Panc1 (cell line): ENCODE measurements at regions not wholly inside any gene's neighbourhood (a gene's known extent, or its start where the extent isn't known, plus 50 kb on each side); places are given as distances from the start of the nearest gene placed in this dataset.

ENCODE experiments used
- ATAC-seq: fragments of 200-7000 bp; cut with Tn5 transposase; 2 replicates; pipeline ENCODE4 v1.9.1; 2020; ENCODE audit warnings: mild to moderate bottlenecking, moderate library complexity
- BruUV-seq: library from RNA; stranded (reverse); fragments of 400-500 nt; replicated peaks from 2 replicates; lab custom pipeline; 2021; lab: Mats Ljungman, UMichigan
- CTCF ChIA-PET: fragments of 300-600 bp; sonication (Branson Sonifier 250); formaldehyde crosslinking; loops from one replicate; lab custom pipeline; 2022; ENCODE audit warnings: antibody characterized with exemption; lab: Charles Lee
- POLR2A ChIA-PET: fragments of 300-600 bp; sonication (Branson Sonifier 250); formaldehyde crosslinking; loops from one replicate; lab custom pipeline; 2022; ENCODE audit warnings: antibody characterized with exemption; lab: Charles Lee
- DNase-seq: peaks from one replicate; pipeline ENCODE4 v3.0.0-alpha.2; 2010; ENCODE audit warnings: low read depth, low spot score
- H3K27ac ChIP-seq: 2 replicates; pipeline ENCODE4 v1.5.1; 2011; ENCODE audit warnings: mild to moderate bottlenecking, low read length, inconsistent platforms
- H3K27me3 ChIP-seq: fragments of 200-500 bp; sonication (Bioruptor generic); 2 replicates; pipeline ENCODE4 v1.6.0; 2014; ENCODE audit warnings: low read length, inconsistent platforms; ENCODE audit not compliant: control insufficient read depth, insufficient read depth
- H3K36me3 ChIP-seq: fragments of 200-500 bp; sonication (Bioruptor generic); 2 replicates; pipeline ENCODE4 v1.5.1; 2014; ENCODE audit warnings: inconsistent platforms, mild to moderate bottlenecking, low read length, moderate library complexity; ENCODE audit not compliant: control insufficient read depth, insufficient read depth
- H3K4me1 ChIP-seq: 2 replicates; pipeline ENCODE4 v1.5.1; 2011; ENCODE audit warnings: inconsistent platforms, mild to moderate bottlenecking, low read length, moderate library complexity; ENCODE audit not compliant: control insufficient read depth, insufficient read depth
- H3K4me3 ChIP-seq, 2 experiments: 2 replicates each; pipeline ENCODE4 v1.5.1; 2011 to 2012; ENCODE audit warnings: low read depth in 2 of 2, low read length in 2 of 2, mild to moderate bottlenecking in 2 of 2, inconsistent platforms in 1 of 2, moderate library complexity in 1 of 2
- H3K9me3 ChIP-seq: fragments of 200-500 bp; sonication (Bioruptor generic); 2 replicates; pipeline ENCODE4 v1.5.1; 2014; ENCODE audit warnings: low read depth, mild to moderate bottlenecking, inconsistent platforms, low read length, moderate library complexity; ENCODE audit not compliant: control insufficient read depth, insufficient read depth
- POLR2AphosphoS5 ChIP-seq: IDR thresholded peaks from 2 replicates; pipeline ENCODE4 v1.6.1; 2012; ENCODE audit warnings: mild to moderate bottlenecking, low read depth, low read length, moderate library complexity
- REST ChIP-seq, 2 experiments: IDR thresholded peaks; 2 replicates each; pipeline ENCODE4 v1.6.1; 2011 to 2012; ENCODE audit warnings: low read depth in 2 of 2, control low read depth in 1 of 2, low read length in 1 of 2, mild to moderate bottlenecking in 1 of 2, moderate library complexity in 1 of 2; ENCODE audit not compliant: insufficient read depth in 1 of 2
- SIN3A ChIP-seq: IDR thresholded peaks from 2 replicates; pipeline ENCODE4 v1.6.1; 2012; ENCODE audit warnings: low read depth, mild to moderate bottlenecking, low read length, moderate library complexity, borderline replicate concordance; ENCODE audit not compliant: insufficient read depth
- TCF7L2 ChIP-seq: IDR thresholded peaks from 2 replicates; pipeline ENCODE4 v1.6.1; 2011; ENCODE audit warnings: mild to moderate bottlenecking, low read depth, low read length, inconsistent platforms
- in situ Hi-C: cut with HindIII; loops from 2 replicates; pipeline ENCODE4 v1.10.0; 2016; ENCODE audit warnings: low sequenced_read_pairs, low pct_unique_long_range_greater_than_20kb
- intact Hi-C: fragments of 100-400 bp; cut with micrococcal nuclease; formaldehyde crosslinking; loops from one replicate; pipeline ENCODE4 v1.10.0; 2022; ENCODE audit not compliant: unreplicated experiment
- TF ChIP-seq, protein P1 (sequence below): fragments of 450-650 bp; IDR thresholded peaks from 2 replicates; pipeline ENCODE4 v1.5.1; 2017; ENCODE audit warnings: mild to moderate bottlenecking

DNA sequence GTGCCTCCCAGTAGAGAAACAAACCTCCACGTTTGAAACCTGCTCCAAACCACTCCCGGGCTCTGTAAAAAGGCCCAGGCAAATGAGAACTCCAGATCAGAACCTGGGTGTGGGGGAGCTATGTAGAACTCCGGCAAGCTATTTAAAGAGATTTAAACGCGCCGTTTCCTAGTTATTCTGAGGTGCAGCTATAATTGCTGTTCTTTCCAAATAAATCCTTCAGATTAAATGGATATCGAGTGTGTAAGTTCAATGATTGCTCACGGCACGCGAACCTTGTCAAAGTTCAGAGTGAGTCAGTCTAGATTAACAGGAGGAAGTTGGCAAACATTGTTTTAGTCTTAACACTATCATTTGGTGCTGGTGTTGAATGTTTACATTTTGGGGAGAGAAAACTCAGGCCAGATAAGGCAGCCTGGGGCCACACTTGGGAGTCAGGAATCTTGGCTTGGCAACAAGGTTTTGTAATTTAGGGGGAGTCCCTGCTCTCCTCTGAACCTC is 92.9 kb upstream of the SALL1 start:
- in situ Hi-C loops (no loop called here), intact Hi-C loops (no loop called here)
- Histone ChIP-seq H3K27me3 (no peaks in the 10 kb centered on the region), H3K4me1 (no peaks in the 10 kb centered on the region), H3K27ac (no peak overlapping the region), H3K9me3 (no peaks in the 10 kb centered on the region), H3K4me3 (no peak overlapping the region), H3K36me3 (no peaks in the 10 kb centered on the region)
- TF ChIP-seq SIN3A (no peak), TCF7L2 (no peak), POLR2AphosphoS5 (no peak), REST (IDR thresholded peaks at IDR 0.05; ENCODE audit: insufficient read depth in 1 of 2, low read depth in 2 of 2, low read length in 1 of 2) (no peak)
- TF ChIP-seq, protein P1, sequence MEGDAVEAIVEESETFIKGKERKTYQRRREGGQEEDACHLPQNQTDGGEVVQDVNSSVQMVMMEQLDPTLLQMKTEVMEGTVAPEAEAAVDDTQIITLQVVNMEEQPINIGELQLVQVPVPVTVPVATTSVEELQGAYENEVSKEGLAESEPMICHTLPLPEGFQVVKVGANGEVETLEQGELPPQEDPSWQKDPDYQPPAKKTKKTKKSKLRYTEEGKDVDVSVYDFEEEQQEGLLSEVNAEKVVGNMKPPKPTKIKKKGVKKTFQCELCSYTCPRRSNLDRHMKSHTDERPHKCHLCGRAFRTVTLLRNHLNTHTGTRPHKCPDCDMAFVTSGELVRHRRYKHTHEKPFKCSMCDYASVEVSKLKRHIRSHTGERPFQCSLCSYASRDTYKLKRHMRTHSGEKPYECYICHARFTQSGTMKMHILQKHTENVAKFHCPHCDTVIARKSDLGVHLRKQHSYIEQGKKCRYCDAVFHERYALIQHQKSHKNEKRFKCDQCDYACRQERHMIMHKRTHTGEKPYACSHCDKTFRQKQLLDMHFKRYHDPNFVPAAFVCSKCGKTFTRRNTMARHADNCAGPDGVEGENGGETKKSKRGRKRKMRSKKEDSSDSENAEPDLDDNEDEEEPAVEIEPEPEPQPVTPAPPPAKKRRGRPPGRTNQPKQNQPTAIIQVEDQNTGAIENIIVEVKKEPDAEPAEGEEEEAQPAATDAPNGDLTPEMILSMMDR = no peak
- ChIA-PET CTCF (no interaction called here), POLR2A (no interaction called here)
- no peak for DNase-seq
- no TSS peak for BruUV-seq
- no peak for ATAC-seq

GRCh38 chr16:51242296-51242994 is 91.4 kb upstream of the SALL1 start:
- ATAC-seq (no peak), DNase-seq (no peak)
- no TSS peak for BruUV-seq
- CTCF ChIA-PET = no interaction called here
- H3K36me3 ChIP-seq = no peaks in the 10 kb centered on the region
- H3K27ac ChIP-seq = no peak overlapping the region
- TF ChIP-seq REST (IDR thresholded peaks at IDR 0.05; ENCODE audit: insufficient read depth in 1 of 2, low read depth in 2 of 2, low read length in 1 of 2) (no peak), SIN3A (no peak), TCF7L2 (no peak), POLR2AphosphoS5 (no peak)
- TF ChIP-seq, protein P1 = no peak
- in situ Hi-C loops (no loop called here), intact Hi-C loops (no loop called here)
- no peaks in the 10 kb centered on the region for H3K27me3 ChIP-seq
- no peaks in the 10 kb centered on the region for H3K4me1 ChIP-seq
- POLR2A ChIA-PET = no interaction called here
- H3K9me3 ChIP-seq = no peaks in the 10 kb centered on the region
- H3K4me3 ChIP-seq = no peak overlapping the region
